ENCODE measurements at regions not wholly inside any gene's neighbourhood (a gene's known extent, or its start where the extent isn't known, plus 50 kb on each side); places are given as distances from the start of the nearest gene placed in this dataset.
"Not testable (repeated sequence)": the region's sequence is repeated elsewhere in the genome, so short reads cannot be mapped to it uniquely, and the experiment has no call there.

GRCh38 chr7:35853194-35853593 is 52.3 kb downstream of the SEPTIN7 start:
- DNase-seq: not testable (repeated sequence)

GRCh38 chr7:35854311-35854710 is 53.5 kb downstream of the SEPTIN7 start:
- DNase-seq: no peak

GRCh38 chr7:35856175-35856574 is 55.3 kb downstream of the SEPTIN7 start:
- DNase-seq: no peak

- no peak for DNase-seq
Measured at GRCh38 chr7:35860664-35861063, 59.8 kb downstream of the SEPTIN7 start.

- no peak for DNase-seq
Measured at GRCh38 chr7:35865287-35865686, 64.4 kb downstream of the SEPTIN7 start.

- no peak for DNase-seq
Measured at GRCh38 chr7:35866186-35866585, 65.3 kb downstream of the SEPTIN7 start.

- DNase-seq: not testable (repeated sequence)
Measured at GRCh38 chr7:35869117-35869516, 68.3 kb downstream of the SEPTIN7 start.

GRCh38 chr7:35869810-35870209 is 69.0 kb downstream of the SEPTIN7 start:
- no peak for DNase-seq

GRCh38 chr7:35871856-35872255 is 71.0 kb downstream of the SEPTIN7 start:
- no peak for DNase-seq

- DNase-seq: no peak
Measured at GRCh38 chr7:35874886-35875285, 74.0 kb downstream of the SEPTIN7 start.

- no peak for DNase-seq
Measured at GRCh38 chr7:35875292-35875691, 74.4 kb downstream of the SEPTIN7 start.

- DNase-seq: no peak
Measured at GRCh38 chr7:35878351-35878750, 77.5 kb downstream of the SEPTIN7 start.

- DNase-seq: not testable (repeated sequence)
Measured at GRCh38 chr7:35887430-35887829, 86.6 kb downstream of the SEPTIN7 start.

GRCh38 chr7:35889001-35889400 is 88.1 kb downstream of the SEPTIN7 start:
- no peak for DNase-seq

GRCh38 chr7:35889870-35890269 is 89.0 kb downstream of the SEPTIN7 start:
- no peak for DNase-seq

GRCh38 chr7:35891004-35891830 is 90.4 kb downstream of the SEPTIN7 start:
- DNase-seq: no peak

- no peak for DNase-seq
Measured at GRCh38 chr7:35893649-35894048, 92.8 kb downstream of the SEPTIN7 start.

GRCh38 chr7:35894721-35895120 is 93.9 kb downstream of the SEPTIN7 start:
- no peak for DNase-seq

- DNase-seq: no peak
Measured at GRCh38 chr7:35900651-35901050, 99.8 kb downstream of the SEPTIN7 start.

- DNase-seq: no peak
Measured at GRCh38 chr7:35905555-35905954, 104.7 kb downstream of the SEPTIN7 start.

- peak; percentile 56 for DNase-seq
Measured at GRCh38 chr7:35906191-35906908, 105.5 kb downstream of the SEPTIN7 start.

GRCh38 chr7:35908331-35909216 is 107.7 kb downstream of the SEPTIN7 start:
- DNase-seq: no peak

- no peak for DNase-seq
Measured at GRCh38 chr7:35909870-35910357, 109.1 kb downstream of the SEPTIN7 start.
